ENCODE measurements at regions not wholly inside any gene's neighbourhood (a gene's known extent, or its start where the extent isn't known, plus 50 kb on each side); places are given as distances from the start of the nearest gene placed in this dataset.

DNA sequence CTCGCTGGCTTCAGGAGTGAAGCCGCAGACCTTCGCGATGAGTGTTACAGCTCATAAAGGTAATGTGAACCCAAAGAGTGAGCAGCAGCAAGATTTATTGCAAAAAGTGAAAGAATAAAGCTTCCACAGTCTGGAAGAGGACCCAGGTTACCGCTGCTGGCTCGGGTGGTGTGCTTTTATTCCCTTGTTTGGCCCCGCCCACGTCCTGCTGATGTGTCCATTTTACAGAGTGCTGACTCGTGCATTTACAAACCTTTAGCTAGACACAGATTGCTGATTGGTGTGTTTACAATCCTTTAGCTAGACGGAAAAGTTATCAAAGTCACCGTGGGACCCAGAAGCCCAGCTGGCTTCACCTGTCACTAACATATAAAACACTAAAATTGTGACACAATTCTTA lies 1464.5 kb downstream of the ZPLD1 start:
- no peak overlapping the region for H2AK5ac ChIP-seq (ENCODE audit: insufficient read length, low read length)
- no peak overlapping the region for H3K27ac ChIP-seq (ENCODE audit: insufficient read length, low read depth, low read length)
- H4K8ac ChIP-seq (replicated peaks; ENCODE audit: insufficient read length, low read depth, low read length), result no peak overlapping the region
- WGBS (ENCODE audit: extremely low coverage, insufficient read length, low lambda C conversion rate), result no CpG with 5 or more reads among the region's 11 CpGs
- H2BK15ac ChIP-seq (ENCODE audit: low read depth, low read length), result no peak overlapping the region
- H3K79me1 ChIP-seq (ENCODE audit: insufficient read depth, low read depth, low read length, poor library complexity, severe bottlenecking), result no peaks in the 10 kb centered on the region
- H3K4ac ChIP-seq (ENCODE audit: low read depth, low read length), result no peak overlapping the region
- Mint-ChIP-seq H3K4me3 (no peak overlapping the region), H3K27me3 (ENCODE audit: low read depth) (no peaks in the 10 kb centered on the region), H3K27ac (peak overlapping the region in 1 of 3 experiments; percentile 38; a peak in 2 of 7 replicates), H3K36me3 (ENCODE audit: insufficient read depth in 1 of 3, low read depth in 3 of 3) (no peaks in the 10 kb centered on the region), H3K9me3 (no peaks in the 10 kb centered on the region; a peak in 1 of 5 replicates), H3K4me1 (no peaks in the 10 kb centered on the region)
- H3T11ph ChIP-seq (ENCODE audit: low read length), result no peak overlapping the region
- H2BK5ac ChIP-seq (ENCODE audit: insufficient read length, low read length), result no peak overlapping the region
- H3K14ac ChIP-seq (ENCODE audit: insufficient read depth, low read length), result no peak overlapping the region
- no peak overlapping the region for H2BK12ac ChIP-seq (ENCODE audit: insufficient read length, low read depth, low read length)
- TF ChIP-seq, protein P1, sequence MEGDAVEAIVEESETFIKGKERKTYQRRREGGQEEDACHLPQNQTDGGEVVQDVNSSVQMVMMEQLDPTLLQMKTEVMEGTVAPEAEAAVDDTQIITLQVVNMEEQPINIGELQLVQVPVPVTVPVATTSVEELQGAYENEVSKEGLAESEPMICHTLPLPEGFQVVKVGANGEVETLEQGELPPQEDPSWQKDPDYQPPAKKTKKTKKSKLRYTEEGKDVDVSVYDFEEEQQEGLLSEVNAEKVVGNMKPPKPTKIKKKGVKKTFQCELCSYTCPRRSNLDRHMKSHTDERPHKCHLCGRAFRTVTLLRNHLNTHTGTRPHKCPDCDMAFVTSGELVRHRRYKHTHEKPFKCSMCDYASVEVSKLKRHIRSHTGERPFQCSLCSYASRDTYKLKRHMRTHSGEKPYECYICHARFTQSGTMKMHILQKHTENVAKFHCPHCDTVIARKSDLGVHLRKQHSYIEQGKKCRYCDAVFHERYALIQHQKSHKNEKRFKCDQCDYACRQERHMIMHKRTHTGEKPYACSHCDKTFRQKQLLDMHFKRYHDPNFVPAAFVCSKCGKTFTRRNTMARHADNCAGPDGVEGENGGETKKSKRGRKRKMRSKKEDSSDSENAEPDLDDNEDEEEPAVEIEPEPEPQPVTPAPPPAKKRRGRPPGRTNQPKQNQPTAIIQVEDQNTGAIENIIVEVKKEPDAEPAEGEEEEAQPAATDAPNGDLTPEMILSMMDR (conservative IDR thresholded peaks at IDR 0.05), result no peak
- no peaks in the 10 kb centered on the region for H3K79me2 ChIP-seq (ENCODE audit: insufficient read depth, low read length)
- no peak overlapping the region for H3K18ac ChIP-seq (ENCODE audit: insufficient read length, low read depth, low read length)
- H3K9ac ChIP-seq (ENCODE audit: extremely low read depth, insufficient read length, low read length), result no peak overlapping the region
- H4K20me1 ChIP-seq (ENCODE audit: control insufficient read depth, insufficient read depth, insufficient read length), result no peaks in the 10 kb centered on the region
- H4K5ac ChIP-seq (ENCODE audit: insufficient read length, low read depth, low read length), result no peak overlapping the region
- no peaks in the 10 kb centered on the region for H3K4me1 ChIP-seq (ENCODE audit: insufficient read depth, low read length)
- no peak overlapping the region for H3K56ac ChIP-seq (ENCODE audit: insufficient read length, low read depth, low read length)
- H3K4me2 ChIP-seq (ENCODE audit: insufficient read depth, insufficient read length, low read length), result no peak overlapping the region
- no peak overlapping the region for H2BK20ac ChIP-seq (ENCODE audit: low read depth, low read length, poor library complexity, severe bottlenecking)
- DNase-seq, result no peak
- no peak overlapping the region for H4K91ac ChIP-seq (ENCODE audit: insufficient read length, low read depth, low read length)
- H2BK120ac ChIP-seq (ENCODE audit: low read depth, low read length, poor library complexity, severe bottlenecking), result no peak overlapping the region
- no peak overlapping the region for H2AFZ ChIP-seq (ENCODE audit: low read length)
- H3K27me3 ChIP-seq (ENCODE audit: insufficient read depth, low read length), result no peaks in the 10 kb centered on the region
- H3K9me3 ChIP-seq (ENCODE audit: control insufficient read depth, low read depth, low read length), result no peaks in the 10 kb centered on the region
- H3K23ac ChIP-seq (ENCODE audit: insufficient read length, low read depth, low read length), result no peak overlapping the region
- no peaks in the 10 kb centered on the region for H3K23me2 ChIP-seq (ENCODE audit: insufficient read length, low read depth, low read length, poor library complexity, severe bottlenecking)
